ENCODE measurements at regions not wholly inside any gene's neighbourhood (a gene's known extent, or its start where the extent isn't known, plus 50 kb on each side); places are given as distances from the start of the nearest gene placed in this dataset.

- TF ChIP-seq CTCF (IDR thresholded peaks at IDR 0.05) (no peak), POLR2A (IDR thresholded peaks at IDR 0.05) (no peak)
Observed at GRCh38 chr13:18961383-18962117, 220.1 kb downstream of the TUBA3C start.

Measured in tibial nerve (tissue), 3 donors.